ENCODE measurements at regions not wholly inside any gene's neighbourhood (a gene's known extent, or its start where the extent isn't known, plus 50 kb on each side); places are given as distances from the start of the nearest gene placed in this dataset.
A peak's percentile ranks its signal among the peaks of the same experiment; 100 is the strongest.

GRCh38 chr9:82332018-82332773 lies 343.6 kb downstream of the SPATA31D1 start:
- peak; percentile 1 for DNase-seq

GRCh38 chr9:82332774-82333152 lies 344.2 kb downstream of the SPATA31D1 start:
- DNase-seq: no peak

- no peak for DNase-seq
These were observed 345.1 kb downstream of the SPATA31D1 start for GRCh38 chr9:82333671-82334070.

- no peak for DNase-seq
These were observed 345.7 kb downstream of the SPATA31D1 start for GRCh38 chr9:82334286-82334685.

- DNase-seq: no peak
These were observed 348.8 kb downstream of the SPATA31D1 start for GRCh38 chr9:82337351-82337750.

GRCh38 chr9:82342046-82342445 lies 353.5 kb downstream of the SPATA31D1 start:
- no peak for DNase-seq

- DNase-seq: no peak
These were observed 357.5 kb downstream of the SPATA31D1 start for GRCh38 chr9:82346040-82346439.

- no peak for DNase-seq
These were observed 365.2 kb downstream of the SPATA31D1 start for GRCh38 chr9:82353631-82354278.

GRCh38 chr9:82354279-82354659 lies 365.7 kb downstream of the SPATA31D1 start:
- no peak for DNase-seq

GRCh38 chr9:82356131-82356530 lies 367.6 kb downstream of the SPATA31D1 start:
- no peak for DNase-seq

- no peak for DNase-seq
These were observed 368.3 kb downstream of the SPATA31D1 start for GRCh38 chr9:82356871-82357270.

- peak; percentile 85 for DNase-seq
These were observed 374.6 kb downstream of the SPATA31D1 start for GRCh38 chr9:82363198-82363597.

- DNase-seq: peak; percentile 81
These were observed 375.1 kb downstream of the SPATA31D1 start for GRCh38 chr9:82363682-82364081.

GRCh38 chr9:82367016-82367415 lies 378.4 kb downstream of the SPATA31D1 start:
- DNase-seq: no peak

- DNase-seq: no peak
These were observed 379.4 kb downstream of the SPATA31D1 start for GRCh38 chr9:82367929-82368328.

- DNase-seq: no peak
These were observed 380.8 kb downstream of the SPATA31D1 start for GRCh38 chr9:82369251-82369945.

GRCh38 chr9:82375041-82375440 lies 386.5 kb downstream of the SPATA31D1 start:
- no peak for DNase-seq

- DNase-seq: no peak
These were observed 388.2 kb downstream of the SPATA31D1 start for GRCh38 chr9:82376677-82377232.

GRCh38 chr9:82382887-82383616 lies 394.5 kb downstream of the SPATA31D1 start:
- no peak for DNase-seq

- DNase-seq: no peak
These were observed 397.1 kb downstream of the SPATA31D1 start for GRCh38 chr9:82385633-82386032.

GRCh38 chr9:82397534-82397933 lies 409.0 kb downstream of the SPATA31D1 start:
- DNase-seq: no peak

GRCh38 chr9:82404196-82404870 lies 415.8 kb downstream of the SPATA31D1 start:
- DNase-seq: peak; percentile 46

All from DMS 273 treated with DMSO at 0.1 percent for 48 hours (cell line).